ENCODE measurements at regions not wholly inside any gene's neighbourhood (a gene's known extent, or its start where the extent isn't known, plus 50 kb on each side); places are given as distances from the start of the nearest gene placed in this dataset.
"Not testable (repeated sequence)": the region's sequence is repeated elsewhere in the genome, so short reads cannot be mapped to it uniquely, and the experiment has no call there.

GRCh38 chr16:85514598-85515318 lies 98.4 kb upstream of the GSE1 start:
- no peak for DNase-seq (ENCODE audit: low read depth in 2 of 2)

- no peak for DNase-seq (ENCODE audit: low read depth in 2 of 2)
Measured at GRCh38 chr16:85515319-85515745, 97.8 kb upstream of the GSE1 start.

GRCh38 chr16:85515830-85516397 lies 97.2 kb upstream of the GSE1 start:
- DNase-seq (ENCODE audit: low read depth in 2 of 2): no peak

- DNase-seq (ENCODE audit: low read depth in 2 of 2): no peak
Measured at GRCh38 chr16:85517154-85517553, 96.0 kb upstream of the GSE1 start.

- DNase-seq (ENCODE audit: low read depth in 2 of 2): no peak
Measured at GRCh38 chr16:85517563-85518179, 95.5 kb upstream of the GSE1 start.

GRCh38 chr16:85518398-85519049 lies 94.6 kb upstream of the GSE1 start:
- DNase-seq (ENCODE audit: low read depth in 2 of 2): no peak

- DNase-seq (ENCODE audit: low read depth in 2 of 2): not testable (repeated sequence)
Measured at GRCh38 chr16:85519050-85519440, 94.1 kb upstream of the GSE1 start.

- no peak for DNase-seq (ENCODE audit: low read depth in 2 of 2)
Measured at GRCh38 chr16:85519540-85520231, 93.4 kb upstream of the GSE1 start.

GRCh38 chr16:85520853-85521521 lies 92.1 kb upstream of the GSE1 start:
- DNase-seq (ENCODE audit: low read depth in 2 of 2): no peak

- no peak for DNase-seq (ENCODE audit: low read depth in 2 of 2)
Measured at GRCh38 chr16:85521552-85522307, 91.4 kb upstream of the GSE1 start.

- DNase-seq (ENCODE audit: low read depth in 2 of 2): no peak
Measured at GRCh38 chr16:85522308-85522841, 90.7 kb upstream of the GSE1 start.

GRCh38 chr16:85522842-85523601 lies 90.1 kb upstream of the GSE1 start:
- no peak for DNase-seq (ENCODE audit: low read depth in 2 of 2)

GRCh38 chr16:85523602-85524364 lies 89.3 kb upstream of the GSE1 start:
- no peak for DNase-seq (ENCODE audit: low read depth in 2 of 2)

- DNase-seq (ENCODE audit: low read depth in 2 of 2): no peak
Measured at GRCh38 chr16:85524365-85524629, 88.8 kb upstream of the GSE1 start.

GRCh38 chr16:85524630-85525419 lies 88.3 kb upstream of the GSE1 start:
- no peak for DNase-seq (ENCODE audit: low read depth in 2 of 2)

- no peak for DNase-seq (ENCODE audit: low read depth in 2 of 2)
Measured at GRCh38 chr16:85525420-85526184, 87.5 kb upstream of the GSE1 start.

- DNase-seq (ENCODE audit: low read depth in 2 of 2): no peak
Measured at GRCh38 chr16:85526185-85526974, 86.7 kb upstream of the GSE1 start.
